ENCODE measurements at regions not wholly inside any gene's neighbourhood (a gene's known extent, or its start where the extent isn't known, plus 50 kb on each side); places are given as distances from the start of the nearest gene placed in this dataset.

GRCh38 chr15:39127925-39128617 lies 452.8 kb upstream of the THBS1 start:
- Histone ChIP-seq H3K9me3 (replicated peaks; ENCODE audit: insufficient read depth, low read length) (no peaks in the 10 kb centered on the region), H3F3A (ENCODE audit: insufficient read depth, low read length) (no peaks in the 10 kb centered on the region), H3K36me3 (replicated peaks; ENCODE audit: insufficient read depth, low read length) (no peaks in the 10 kb centered on the region), H3K79me2 (ENCODE audit: low read length) (no peaks in the 10 kb centered on the region), H3K9me2 (replicated peaks; ENCODE audit: insufficient read depth, low read length) (no peaks in the 10 kb centered on the region), H3K27me3 (replicated peaks; ENCODE audit: insufficient read depth, low read length) (no peaks in the 10 kb centered on the region), H3K4me3 (ENCODE audit: low read length) (no peak overlapping the region), H2AFZ (ENCODE audit: low read length) (no peak overlapping the region), H3K9ac (ENCODE audit: low read length) (no peak overlapping the region), H3K27ac (ENCODE audit: low read length) (no peak overlapping the region), H3K4me1 (ENCODE audit: low read length) (no peaks in the 10 kb centered on the region), H4K20me1 (ENCODE audit: insufficient read depth, low read length) (no peaks in the 10 kb centered on the region), H3K4me2 (ENCODE audit: low read depth, low read length) (no peak overlapping the region)
- DNase-seq = no peak
- no peak for TF ChIP-seq EZH2phosphoT487 (IDR thresholded peaks at IDR 0.05; ENCODE audit: low read length)

GRCh38 chr15:39128746-39129145 lies 452.1 kb upstream of the THBS1 start:
- H3F3A ChIP-seq (ENCODE audit: insufficient read depth, low read length) = no peaks in the 10 kb centered on the region
- no peak overlapping the region for H3K4me3 ChIP-seq (ENCODE audit: low read length)
- peaks cover 3% of the 10 kb centered on the region; the same call in 1 of the 2 replicates for H3K4me1 ChIP-seq (ENCODE audit: low read length)

GRCh38 chr15:39130556-39131379 lies 450.1 kb upstream of the THBS1 start:
- Histone ChIP-seq H2AFZ (ENCODE audit: low read length) (no peak overlapping the region), H3K4me2 (ENCODE audit: low read depth, low read length) (no peak overlapping the region), H3K9me2 (replicated peaks; ENCODE audit: insufficient read depth, low read length) (no peaks in the 10 kb centered on the region), H3K36me3 (replicated peaks; ENCODE audit: insufficient read depth, low read length) (no peaks in the 10 kb centered on the region), H3K27ac (ENCODE audit: low read length) (no peak overlapping the region), H3F3A (ENCODE audit: insufficient read depth, low read length) (no peaks in the 10 kb centered on the region), H3K4me1 (ENCODE audit: low read length) (peaks cover 3% of the 10 kb centered on the region; the same call in 1 of the 2 replicates), H3K79me2 (ENCODE audit: low read length) (no peaks in the 10 kb centered on the region), H3K9ac (ENCODE audit: low read length) (no peak overlapping the region), H3K4me3 (ENCODE audit: low read length) (no peak overlapping the region), H3K9me3 (replicated peaks; ENCODE audit: insufficient read depth, low read length) (no peaks in the 10 kb centered on the region), H4K20me1 (ENCODE audit: insufficient read depth, low read length) (no peaks in the 10 kb centered on the region), H3K27me3 (replicated peaks; ENCODE audit: insufficient read depth, low read length) (no peaks in the 10 kb centered on the region)
- DNase-seq = no peak
- TF ChIP-seq EZH2 (optimal IDR thresholded peaks at IDR 0.05; ENCODE audit: low read depth, low read length) (no peak), CTCF (IDR thresholded peaks at IDR 0.05; ENCODE audit: low read length) (no peak), EZH2phosphoT487 (IDR thresholded peaks at IDR 0.05; ENCODE audit: low read length) (no peak)

More at GRCh38 chr15:39128746-39129145, 452.1 kb upstream of the THBS1 start:
- Histone ChIP-seq H3K36me3 (replicated peaks; ENCODE audit: insufficient read depth, low read length) (no peaks in the 10 kb centered on the region), H3K9me3 (replicated peaks; ENCODE audit: insufficient read depth, low read length) (no peaks in the 10 kb centered on the region), H3K9ac (ENCODE audit: low read length) (no peak overlapping the region), H3K9me2 (replicated peaks; ENCODE audit: insufficient read depth, low read length) (no peaks in the 10 kb centered on the region), H3K79me2 (ENCODE audit: low read length) (no peaks in the 10 kb centered on the region), H4K20me1 (ENCODE audit: insufficient read depth, low read length) (no peaks in the 10 kb centered on the region), H2AFZ (ENCODE audit: low read length) (no peak overlapping the region), H3K27me3 (replicated peaks; ENCODE audit: insufficient read depth, low read length) (no peaks in the 10 kb centered on the region), H3K27ac (ENCODE audit: low read length) (no peak overlapping the region), H3K4me2 (ENCODE audit: low read depth, low read length) (no peak overlapping the region)
- no peak for DNase-seq
- no peak for TF ChIP-seq EZH2 (optimal IDR thresholded peaks at IDR 0.05; ENCODE audit: low read depth, low read length)
- TF ChIP-seq EZH2phosphoT487 (IDR thresholded peaks at IDR 0.05; ENCODE audit: low read length) = no peak
- TF ChIP-seq CTCF (IDR thresholded peaks at IDR 0.05; ENCODE audit: low read length) = no peak

Data from MM.1S (cell line).